Neural crest cell (in vitro differentiated cells): ENCODE measurements at regions not wholly inside any gene's neighbourhood (a gene's known extent, or its start where the extent isn't known, plus 50 kb on each side); places are given as distances from the start of the nearest gene placed in this dataset.
"Not testable (repeated sequence)": the region's sequence is repeated elsewhere in the genome, so short reads cannot be mapped to it uniquely, and the experiment has no call there.

ENCODE experiments used
- DNase-seq: peaks from one replicate; pipeline ENCODE4 v3.0.0; 2021; ENCODE audit warnings: low read depth, mixed read lengths, low spot score
- H3K27ac Mint-ChIP-seq: one replicate; pipeline ENCODE4 v1.8.0; 2021; ENCODE audit warnings: mild to moderate bottlenecking, mixed read lengths; ENCODE audit not compliant: unreplicated experiment
- H3K27me3 Mint-ChIP-seq: 2 replicates; pipeline ENCODE4 v1.8.0; 2021; ENCODE audit warnings: low read depth, mild to moderate bottlenecking, mixed read lengths
- H3K36me3 Mint-ChIP-seq: 2 replicates; pipeline ENCODE4 v1.8.0; 2021; ENCODE audit warnings: low read depth, mild to moderate bottlenecking, mixed read lengths
- H3K4me1 Mint-ChIP-seq: 2 replicates; pipeline ENCODE4 v1.8.0; 2021; ENCODE audit warnings: mixed read lengths
- H3K4me3 Mint-ChIP-seq: one replicate; pipeline ENCODE4 v1.8.0; 2021; ENCODE audit warnings: mild to moderate bottlenecking, mixed read lengths
- H3K9me3 Mint-ChIP-seq: 2 replicates; pipeline ENCODE4 v1.8.0; 2021; ENCODE audit warnings: mixed read lengths
- TF ChIP-seq, protein P1 (sequence below): fragments of 200-600 bp; sonication (generic); conservative IDR thresholded peaks from 2 replicates; pipeline ENCODE4 v1.5.0; 2021; ENCODE audit warnings: antibody characterized with exemption, mild to moderate bottlenecking

DNA sequence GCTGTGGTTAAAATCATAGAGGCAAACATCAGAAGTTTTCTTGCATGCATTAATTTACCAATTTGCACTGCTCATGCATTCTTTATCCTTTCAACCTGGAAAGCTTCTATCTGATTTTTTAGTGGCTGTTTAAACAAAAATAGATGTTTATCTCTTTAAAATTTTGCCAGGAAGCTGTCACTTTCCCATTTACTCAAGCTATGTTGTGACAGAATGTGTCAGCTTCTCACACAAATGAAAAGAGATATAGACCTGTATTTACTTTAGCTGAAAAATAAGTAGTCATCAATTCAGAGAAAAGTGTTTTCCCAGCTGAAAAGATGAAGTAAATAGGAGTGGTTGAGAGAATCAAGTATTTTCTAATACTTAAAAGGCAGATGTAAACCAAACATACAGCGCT lies 872.8 kb downstream of the DACH1 start:
- no peak overlapping the region for H3K4me3 Mint-ChIP-seq
- no peaks in the 10 kb centered on the region for H3K36me3 Mint-ChIP-seq
- TF ChIP-seq, protein P1, sequence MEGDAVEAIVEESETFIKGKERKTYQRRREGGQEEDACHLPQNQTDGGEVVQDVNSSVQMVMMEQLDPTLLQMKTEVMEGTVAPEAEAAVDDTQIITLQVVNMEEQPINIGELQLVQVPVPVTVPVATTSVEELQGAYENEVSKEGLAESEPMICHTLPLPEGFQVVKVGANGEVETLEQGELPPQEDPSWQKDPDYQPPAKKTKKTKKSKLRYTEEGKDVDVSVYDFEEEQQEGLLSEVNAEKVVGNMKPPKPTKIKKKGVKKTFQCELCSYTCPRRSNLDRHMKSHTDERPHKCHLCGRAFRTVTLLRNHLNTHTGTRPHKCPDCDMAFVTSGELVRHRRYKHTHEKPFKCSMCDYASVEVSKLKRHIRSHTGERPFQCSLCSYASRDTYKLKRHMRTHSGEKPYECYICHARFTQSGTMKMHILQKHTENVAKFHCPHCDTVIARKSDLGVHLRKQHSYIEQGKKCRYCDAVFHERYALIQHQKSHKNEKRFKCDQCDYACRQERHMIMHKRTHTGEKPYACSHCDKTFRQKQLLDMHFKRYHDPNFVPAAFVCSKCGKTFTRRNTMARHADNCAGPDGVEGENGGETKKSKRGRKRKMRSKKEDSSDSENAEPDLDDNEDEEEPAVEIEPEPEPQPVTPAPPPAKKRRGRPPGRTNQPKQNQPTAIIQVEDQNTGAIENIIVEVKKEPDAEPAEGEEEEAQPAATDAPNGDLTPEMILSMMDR = no peak
- no peak for DNase-seq
- H3K9me3 Mint-ChIP-seq = no peaks in the 10 kb centered on the region
- no peak overlapping the region for H3K27ac Mint-ChIP-seq
- no peaks in the 10 kb centered on the region for H3K4me1 Mint-ChIP-seq
- H3K27me3 Mint-ChIP-seq = no peaks in the 10 kb centered on the region

DNA sequence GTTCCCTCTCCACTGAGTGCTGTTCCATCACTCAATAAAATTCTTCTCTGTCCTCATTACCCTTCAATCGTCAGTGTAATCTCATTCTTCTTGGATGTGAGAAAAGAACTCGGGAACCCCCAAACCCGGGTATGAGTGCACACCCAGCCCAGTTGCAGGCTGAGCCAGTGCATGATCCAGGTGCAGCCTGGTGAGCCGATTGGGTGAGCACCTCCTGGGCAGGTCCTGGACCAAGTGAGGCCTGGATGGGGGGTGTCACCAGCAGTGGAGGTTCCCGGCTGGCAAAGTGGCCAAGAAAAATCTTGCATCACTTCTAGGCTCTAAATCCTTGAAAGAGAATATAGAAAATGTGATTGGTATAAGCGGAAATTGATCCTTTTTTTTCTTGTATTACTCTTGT lies 878.8 kb upstream of the KLHL1 start:
- DNase-seq = no peak
- Mint-ChIP-seq H3K36me3 (peaks cover 8% of the 10 kb centered on the region), H3K4me1 (no peaks in the 10 kb centered on the region), H3K4me3 (no peak overlapping the region), H3K9me3 (peaks cover 17% of the 10 kb centered on the region), H3K27me3 (no peaks in the 10 kb centered on the region), H3K27ac (no peak overlapping the region)
- TF ChIP-seq, protein P1 = no peak

DNA sequence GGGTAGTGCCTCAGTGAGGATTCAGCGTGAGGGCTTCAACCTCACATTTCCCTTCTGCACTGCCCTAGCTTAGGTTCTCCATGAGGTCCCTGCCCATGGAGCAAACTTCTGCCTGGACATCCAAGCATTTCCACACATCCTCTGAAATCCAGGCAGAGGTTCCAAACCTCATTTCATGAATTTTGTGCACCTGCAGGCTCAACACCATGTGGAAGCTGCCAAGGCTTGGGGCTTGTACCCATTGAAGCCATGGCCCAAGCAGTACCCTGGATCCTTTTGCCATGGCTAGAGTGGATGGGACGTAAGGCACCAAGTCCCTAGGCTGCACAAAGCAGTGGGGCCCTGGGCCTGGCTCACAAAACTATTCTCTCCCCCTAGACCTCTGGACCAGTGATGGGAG lies 877.1 kb upstream of the KLHL1 start:
- Mint-ChIP-seq H3K27ac (no peak overlapping the region), H3K4me1 (no peaks in the 10 kb centered on the region), H3K9me3 (peaks cover 17% of the 10 kb centered on the region), H3K36me3 (peaks cover 8% of the 10 kb centered on the region), H3K4me3 (no peak overlapping the region), H3K27me3 (no peaks in the 10 kb centered on the region)
- TF ChIP-seq, protein P1 = no peak
- no peak for DNase-seq

DNA sequence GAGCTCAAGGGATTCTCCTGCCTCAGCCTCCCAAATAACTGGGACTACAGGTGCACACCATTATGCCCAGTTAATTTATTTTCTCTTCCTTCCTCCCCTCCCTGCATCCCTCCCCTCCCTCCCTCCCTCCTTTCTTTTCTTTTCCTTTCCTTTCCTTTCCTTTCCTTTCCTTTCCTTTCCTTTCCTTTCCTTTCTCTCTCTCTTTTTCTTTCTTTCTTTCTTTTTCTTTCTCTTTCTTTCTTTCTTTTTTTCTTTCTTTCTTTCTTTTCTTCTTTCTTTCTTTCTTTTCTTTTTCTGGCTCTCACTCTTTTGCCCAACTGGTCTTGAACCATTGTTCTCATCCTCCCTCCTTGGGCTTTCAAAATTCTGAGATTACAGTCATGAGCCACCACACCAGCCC lies 873.0 kb upstream of the KLHL1 start:
- not testable (repeated sequence) for H3K36me3 Mint-ChIP-seq, H3K4me3 Mint-ChIP-seq, H3K27ac Mint-ChIP-seq, H3K4me1 Mint-ChIP-seq, H3K9me3 Mint-ChIP-seq, H3K27me3 Mint-ChIP-seq, DNase-seq

DNA sequence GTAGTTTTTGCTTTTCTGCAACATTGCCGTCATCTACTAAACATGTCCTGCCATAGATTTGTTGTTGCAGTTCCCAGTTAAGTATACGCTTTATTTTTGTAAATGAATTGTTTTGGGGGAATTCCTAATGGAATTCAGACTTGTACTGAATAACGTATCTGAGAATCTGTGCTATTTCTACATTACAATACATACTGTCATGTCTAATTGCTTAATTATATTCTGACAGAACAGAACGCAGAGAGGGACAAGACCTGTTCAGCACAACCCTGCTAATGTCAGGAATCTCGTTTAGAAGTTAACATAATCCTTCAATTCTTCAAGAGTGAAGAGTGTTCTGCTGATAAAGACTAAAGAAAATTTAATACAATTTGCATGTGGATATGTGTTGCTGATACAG lies 861.1 kb upstream of the KLHL1 start:
- no peaks in the 10 kb centered on the region for H3K4me1 Mint-ChIP-seq
- no peaks in the 10 kb centered on the region for H3K27me3 Mint-ChIP-seq
- TF ChIP-seq, protein P1 = no peak
- H3K9me3 Mint-ChIP-seq = no peaks in the 10 kb centered on the region
- no peak overlapping the region for H3K4me3 Mint-ChIP-seq
- no peaks in the 10 kb centered on the region for H3K36me3 Mint-ChIP-seq
- no peak overlapping the region for H3K27ac Mint-ChIP-seq
- DNase-seq = no peak

DNA sequence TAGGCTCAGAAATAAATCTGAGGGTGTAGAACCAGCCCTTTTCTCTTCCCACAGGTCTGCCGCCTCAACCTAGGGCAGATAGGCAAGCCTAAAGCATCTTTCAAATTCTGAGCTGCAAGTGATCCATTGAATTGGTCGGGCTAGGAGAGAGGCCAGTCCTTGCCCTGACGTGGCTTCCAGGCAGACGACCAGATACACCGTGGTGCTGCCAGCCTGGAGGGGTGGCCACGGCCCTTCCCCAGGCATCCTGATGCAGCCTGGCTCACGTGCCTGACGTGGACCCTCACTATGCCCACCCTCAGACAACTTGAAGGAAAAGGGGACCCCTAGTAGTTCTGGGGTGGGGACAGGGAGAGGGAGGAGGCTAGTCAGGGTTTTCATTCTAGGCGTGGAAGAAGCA lies 859.3 kb upstream of the KLHL1 start:
- H3K4me3 Mint-ChIP-seq = no peak overlapping the region
- no peaks in the 10 kb centered on the region for H3K36me3 Mint-ChIP-seq
- peaks cover 7% of the 10 kb centered on the region for H3K4me1 Mint-ChIP-seq
- TF ChIP-seq, protein P1 = no peak
- no peaks in the 10 kb centered on the region for H3K27me3 Mint-ChIP-seq
- H3K27ac Mint-ChIP-seq = no peak overlapping the region
- DNase-seq = no peak
- H3K9me3 Mint-ChIP-seq = no peaks in the 10 kb centered on the region
